Natural killer cell (primary cell): ENCODE measurements at regions not wholly inside any gene's neighbourhood (a gene's known extent, or its start where the extent isn't known, plus 50 kb on each side); places are given as distances from the start of the nearest gene placed in this dataset.
A peak's percentile ranks its signal among the peaks of the same experiment; 100 is the strongest.

Experiments
- ATAC-seq, 3 donors: fragments of 150-1000 bp in 2 of 3; fragments of 200-7000 bp in 1 of 3; cut with Tn5 transposase; 1 replicate in 1 of 3; 2 replicates in 2 of 3; pipeline ENCODE4 v1.10.0; 2021; ENCODE audit warnings: mild to moderate bottlenecking in 2 of 3, moderate library complexity in 2 of 3
- DNase-seq, 2 donors: peaks; one replicate each; pipeline versions ENCODE4 v3.0.0 to v3.0.0-alpha.2; 2013 to 2021; ENCODE audit warnings: mixed read lengths in 1 of 2
- H3K27ac ChIP-seq: one replicate; pipeline ENCODE4 v1.5.1; 2013; ENCODE audit warnings: mild to moderate bottlenecking, low read length
- H3K27me3 ChIP-seq: one replicate; pipeline ENCODE4 v1.6.1; 2013; ENCODE audit warnings: low read length; ENCODE audit not compliant: control insufficient read depth, insufficient read depth
- H3K36me3 ChIP-seq: one replicate; pipeline ENCODE4 v1.6.1; 2013; ENCODE audit warnings: low read length; ENCODE audit not compliant: control insufficient read depth, insufficient read depth
- H3K4me1 ChIP-seq: one replicate; pipeline ENCODE4 v1.6.1; 2013; ENCODE audit warnings: low read length; ENCODE audit not compliant: control insufficient read depth, insufficient read depth
- H3K4me3 ChIP-seq: one replicate; pipeline ENCODE4 v1.5.1; 2013; ENCODE audit warnings: low read length
- H3K9me3 ChIP-seq: one replicate; pipeline ENCODE4 v1.6.1; 2013; ENCODE audit warnings: low read length; ENCODE audit not compliant: control insufficient read depth, insufficient read depth
- H3K27ac Mint-ChIP-seq, 2 donors: one replicate each; pipeline ENCODE4 v1.8.0; 2022; ENCODE audit warnings: mild to moderate bottlenecking in 2 of 2, mixed read lengths in 2 of 2, moderate library complexity in 1 of 2
- H3K27me3 Mint-ChIP-seq, 2 donors: one replicate each; pipeline ENCODE4 v1.8.0; 2022; ENCODE audit warnings: low read depth in 2 of 2, mixed read lengths in 2 of 2
- H3K36me3 Mint-ChIP-seq: one replicate; pipeline ENCODE4 v1.8.0; 2022; ENCODE audit warnings: mixed read lengths
- H3K4me1 Mint-ChIP-seq, 2 donors: one replicate each; pipeline ENCODE4 v1.8.0; 2022; ENCODE audit warnings: mixed read lengths in 2 of 2
- H3K4me3 Mint-ChIP-seq: one replicate; pipeline ENCODE4 v1.8.0; 2022; ENCODE audit warnings: mild to moderate bottlenecking, moderate library complexity, mixed read lengths
- H3K9me3 Mint-ChIP-seq, 2 donors: one replicate each; pipeline ENCODE4 v1.8.0; 2022; ENCODE audit warnings: mixed read lengths in 2 of 2
- CTCF ChIP-seq: fragments of 200-600 bp; IDR thresholded peaks from one replicate; pipeline ENCODE4 v1.8.0; 2022; ENCODE audit warnings: antibody characterized with exemption
- WGBS: methylation state at CpG from one replicate; pipeline ENCODE4 v1.1.7; 2013; ENCODE audit warnings: missing lambda C conversion rate; ENCODE audit not compliant: insufficient coverage; 5-methylcytosine and 5-hydroxymethylcytosine counted together
- intact Hi-C: fragments of 100-400 bp; cut with micrococcal nuclease; formaldehyde crosslinking; loops from one replicate; pipeline ENCODE4 v1.14.2; 2022

GRCh38 chr6:6811128-6812009 is 222.8 kb downstream of the LY86 start:
- no peak overlapping the region for H3K27ac ChIP-seq

GRCh38 chr6:6812427-6812826 is 223.9 kb downstream of the LY86 start:
- Histone ChIP-seq H3K9me3 (no peaks in the 10 kb centered on the region), H3K27ac (no peak overlapping the region), H3K4me3 (no peak overlapping the region), H3K4me1 (peaks cover 9% of the 10 kb centered on the region), H3K27me3 (no peaks in the 10 kb centered on the region), H3K36me3 (no peaks in the 10 kb centered on the region)
- intact Hi-C loops, result no loop called here
- WGBS, result 100% methylated on average over 2 of the region's 2 CpGs
- TF ChIP-seq CTCF, result no peak
- H3K27ac Mint-ChIP-seq, result no peak overlapping the region
- DNase-seq, result no peak
- ATAC-seq, result no peak
- H3K4me1 Mint-ChIP-seq, result peaks cover 17 to 19% of the 10 kb centered on the region in 2 donors
- no peaks in the 10 kb centered on the region for H3K36me3 Mint-ChIP-seq
- no peaks in the 10 kb centered on the region for H3K9me3 Mint-ChIP-seq
- peak overlapping the region; percentile 92 for H3K4me3 Mint-ChIP-seq
- H3K27me3 Mint-ChIP-seq, result peaks cover 0 to 8% of the 10 kb centered on the region in 2 donors

More at GRCh38 chr6:6811128-6812009, 222.8 kb downstream of the LY86 start:
- no peaks in the 10 kb centered on the region for H3K9me3 Mint-ChIP-seq
- peak overlapping the region; percentile 57 to 90 for H3K27ac Mint-ChIP-seq
- DNase-seq (peak in 1 of 2 donors; percentile 70), ATAC-seq (peak in 2 of 3 donors; percentile 72 to 79)
- peak overlapping the region; percentile 92 for H3K4me3 Mint-ChIP-seq
- H3K36me3 Mint-ChIP-seq, result no peaks in the 10 kb centered on the region
- no peak for TF ChIP-seq CTCF
- WGBS, result 8% methylated on average over 16 of the region's 16 CpGs
- H3K4me1 Mint-ChIP-seq, result peaks cover 17 to 19% of the 10 kb centered on the region in 2 donors
- H3K36me3 ChIP-seq, result no peaks in the 10 kb centered on the region
- H3K9me3 ChIP-seq, result no peaks in the 10 kb centered on the region
- H3K4me1 ChIP-seq, result peaks cover 9% of the 10 kb centered on the region
- peak overlapping the region; percentile 46 for H3K4me3 ChIP-seq
- peaks cover 0 to 10% of the 10 kb centered on the region in 2 donors for H3K27me3 Mint-ChIP-seq
- H3K27me3 ChIP-seq, result no peaks in the 10 kb centered on the region
- intact Hi-C loops, result no loop called here

- H3K36me3 Mint-ChIP-seq, result no peaks in the 10 kb centered on the region
- ATAC-seq (no peak), DNase-seq (no peak)
- Histone ChIP-seq H3K9me3 (no peaks in the 10 kb centered on the region), H3K27ac (no peak overlapping the region), H3K27me3 (no peaks in the 10 kb centered on the region), H3K36me3 (no peaks in the 10 kb centered on the region), H3K4me1 (peaks cover 9% of the 10 kb centered on the region), H3K4me3 (no peak overlapping the region)
- TF ChIP-seq CTCF, result no peak
- H3K27ac Mint-ChIP-seq, result no peak overlapping the region
- no peak overlapping the region for H3K4me3 Mint-ChIP-seq
- no peaks in the 10 kb centered on the region for H3K9me3 Mint-ChIP-seq
- intact Hi-C loops, result no loop called here
- 84% methylated on average over 3 of the region's 5 CpGs for WGBS
- H3K4me1 Mint-ChIP-seq, result peaks cover 15 to 16% of the 10 kb centered on the region in 2 donors
- H3K27me3 Mint-ChIP-seq, result peaks cover 10 to 18% of the 10 kb centered on the region in 2 donors
Observed at GRCh38 chr6:6815732-6816131, 227.2 kb downstream of the LY86 start.
